Esophagus muscularis mucosa (tissue), 4 donors: ENCODE measurements at regions not wholly inside any gene's neighbourhood (a gene's known extent, or its start where the extent isn't known, plus 50 kb on each side); places are given as distances from the start of the nearest gene placed in this dataset.
"Not testable (repeated sequence)": the region's sequence is repeated elsewhere in the genome, so short reads cannot be mapped to it uniquely, and the experiment has no call there.

Experiments
- DNase-seq: peaks from one replicate; pipeline ENCODE4 v3.0.0-alpha.2; 2017; ENCODE audit errors: extremely low spot score
- H3K27ac ChIP-seq, 4 donors: fragments of 200-600 bp; sonication (generic); replicated peaks in 1 of 4; 1 replicate in 3 of 4; 2 replicates in 1 of 4; pipeline ENCODE4 v1.5.1; 2016 to 2019; ENCODE audit warnings: mild to moderate bottlenecking in 1 of 4
- H3K27me3 ChIP-seq, 4 donors: fragments of 200-600 bp; sonication (generic); one replicate each; pipeline versions ENCODE4 v1.5.1 to v1.6.0; 2016 to 2019
- H3K36me3 ChIP-seq, 4 donors: fragments of 200-600 bp; sonication (generic); one replicate each; pipeline ENCODE4 v1.5.1; 2016 to 2019
- H3K4me1 ChIP-seq, 4 donors: fragments of 200-600 bp; sonication (generic); one replicate each; pipeline ENCODE4 v1.5.1; 2016 to 2019
- H3K4me3 ChIP-seq, 4 donors: fragments of 200-600 bp; sonication (generic); 1 replicate in 2 of 4; 2 replicates in 2 of 4; pipeline ENCODE4 v1.5.1; 2016 to 2019; ENCODE audit warnings: mild to moderate bottlenecking in 4 of 4, moderate library complexity in 1 of 4
- H3K9me3 ChIP-seq, 4 donors: fragments of 200-600 bp; sonication (generic); 1 replicate in 3 of 4; 2 replicates in 1 of 4; pipeline ENCODE4 v1.5.1; 2016 to 2019
- CTCF ChIP-seq, 3 experiments: fragments of 200-600 bp in 2 of 3; fragments of 450-650 bp in 1 of 3; sonication (generic) in 2 of 3; IDR thresholded peaks; one replicate each; pipeline ENCODE4 v1.5.1; 2017 to 2019; ENCODE audit warnings: antibody characterized with exemption in 3 of 3, mild to moderate bottlenecking in 2 of 3, moderate library complexity in 1 of 3
- EP300 ChIP-seq: sonication (generic); formaldehyde crosslinking; IDR thresholded peaks from one replicate; pipeline ENCODE4 v1.6.1; 2017; ENCODE audit warnings: antibody characterized with exemption
- POLR2A ChIP-seq: fragments of 450-650 bp; IDR thresholded peaks from one replicate; pipeline ENCODE4 v1.6.1; 2017; ENCODE audit warnings: antibody characterized with exemption, moderate library complexity, mild to moderate bottlenecking, low read depth
- POLR2AphosphoS5 ChIP-seq, 2 donors: sonication (generic); formaldehyde crosslinking; IDR thresholded peaks; one replicate each; pipeline ENCODE4 v1.6.1; 2017; ENCODE audit warnings: antibody characterized with exemption in 2 of 2
- WGBS: methylation state at CpG from one replicate; pipeline ENCODE4 v1.1.5; 2018; 5-methylcytosine and 5-hydroxymethylcytosine counted together
- intact Hi-C: fragments of 100-400 bp; cut with DNase I; formaldehyde crosslinking; loops from one replicate; pipeline ENCODE4 v1.15.1; 2023

- peaks cover 0 to 11% (median 5%) of the 10 kb centered on the region in 4 donors for H3K4me1 ChIP-seq
- TF ChIP-seq EP300 (no peak), CTCF (IDR thresholded peaks at IDR 0.05) (no peak), POLR2AphosphoS5 (IDR thresholded peaks at IDR 0.05) (no peak), POLR2A (no peak)
- no peak overlapping the region for H3K27ac ChIP-seq
- no peaks in the 10 kb centered on the region for H3K36me3 ChIP-seq
- H3K4me3 ChIP-seq, result no peak overlapping the region
- H3K27me3 ChIP-seq, result no peaks in the 10 kb centered on the region
- no peaks in the 10 kb centered on the region for H3K9me3 ChIP-seq
- intact Hi-C loops, result no loop called here
- DNase-seq, result no peak
Observed at GRCh38 chr1:65541865-65542264, 121.4 kb downstream of the LEPR start.

GRCh38 chr1:65542592-65542991 lies 122.1 kb downstream of the LEPR start:
- H3K36me3 ChIP-seq, H3K9me3 ChIP-seq, DNase-seq, H3K4me3 ChIP-seq, H3K27ac ChIP-seq, H3K27me3 ChIP-seq, intact Hi-C loops: not testable (repeated sequence)
- 93% methylated on average over 1 of the region's 1 CpG for WGBS
- H3K4me1 ChIP-seq, result peaks cover 0 to 11% (median 5%) of the 10 kb centered on the region in 4 donors

GRCh38 chr1:65550306-65551010 lies 130.0 kb downstream of the LEPR start:
- H3K36me3 ChIP-seq, H3K27ac ChIP-seq, DNase-seq, H3K4me1 ChIP-seq, intact Hi-C loops, H3K4me3 ChIP-seq, H3K27me3 ChIP-seq, H3K9me3 ChIP-seq: not testable (repeated sequence)
- 86% methylated on average over 15 of the region's 25 CpGs for WGBS

- H3K4me3 ChIP-seq, H3K4me1 ChIP-seq, H3K36me3 ChIP-seq, DNase-seq, intact Hi-C loops, H3K27me3 ChIP-seq, H3K27ac ChIP-seq: not testable (repeated sequence)
- peaks cover 0 to 12% (median 3%) of the 10 kb centered on the region in 4 donors for H3K9me3 ChIP-seq
- WGBS, result 96% methylated on average over 2 of the region's 2 CpGs
Observed at GRCh38 chr1:65552484-65552883, 132.0 kb downstream of the LEPR start.

- peaks cover 0 to 12% (median 3%) of the 10 kb centered on the region in 4 donors for H3K9me3 ChIP-seq
- intact Hi-C loops, DNase-seq, H3K36me3 ChIP-seq, H3K4me1 ChIP-seq, H3K27ac ChIP-seq, H3K27me3 ChIP-seq, H3K4me3 ChIP-seq: not testable (repeated sequence)
- 81% methylated on average over 3 of the region's 6 CpGs for WGBS
Observed at GRCh38 chr1:65554086-65554764, 133.8 kb downstream of the LEPR start.

- TF ChIP-seq CTCF (IDR thresholded peaks at IDR 0.05) (no peak), POLR2A (no peak), POLR2AphosphoS5 (IDR thresholded peaks at IDR 0.05) (no peak), EP300 (no peak)
- 84% methylated on average over 8 of the region's 8 CpGs for WGBS
- no peaks in the 10 kb centered on the region for H3K27me3 ChIP-seq
- H3K4me1 ChIP-seq, result no peaks in the 10 kb centered on the region
- no peak overlapping the region for H3K4me3 ChIP-seq
- no peaks in the 10 kb centered on the region for H3K36me3 ChIP-seq
- no peak for DNase-seq
- intact Hi-C loops, result no loop called here
- peaks cover 0 to 12% (median 3%) of the 10 kb centered on the region in 4 donors for H3K9me3 ChIP-seq
- H3K27ac ChIP-seq, result no peak overlapping the region
Observed at GRCh38 chr1:65554829-65555228, 134.4 kb downstream of the LEPR start.

GRCh38 chr1:65558215-65558614 lies 137.7 kb downstream of the LEPR start:
- H3K27me3 ChIP-seq, result no peaks in the 10 kb centered on the region
- H3K4me1 ChIP-seq, result no peaks in the 10 kb centered on the region
- no peak overlapping the region for H3K27ac ChIP-seq
- TF ChIP-seq EP300, result no peak
- no peak for TF ChIP-seq POLR2AphosphoS5 (IDR thresholded peaks at IDR 0.05)
- TF ChIP-seq CTCF (IDR thresholded peaks at IDR 0.05), result no peak
- no peak for TF ChIP-seq POLR2A
- H3K36me3 ChIP-seq, result no peaks in the 10 kb centered on the region
- DNase-seq, result no peak
- peaks cover 0 to 7% (median 3%) of the 10 kb centered on the region in 4 donors for H3K9me3 ChIP-seq
- intact Hi-C loops, result no loop called here
- no peak overlapping the region for H3K4me3 ChIP-seq
